Progenitor cell of endocrine pancreas (in vitro differentiated cells): ENCODE measurements at regions not wholly inside any gene's neighbourhood (a gene's known extent, or its start where the extent isn't known, plus 50 kb on each side); places are given as distances from the start of the nearest gene placed in this dataset.
"Not testable (repeated sequence)": the region's sequence is repeated elsewhere in the genome, so short reads cannot be mapped to it uniquely, and the experiment has no call there.

Source experiments
- DNase-seq: peaks from one replicate; pipeline ENCODE4 v3.0.0; 2021; ENCODE audit warnings: low spot score; ENCODE audit not compliant: unreplicated experiment
- H3K27ac Mint-ChIP-seq: 2 replicates; pipeline ENCODE4 v1.8.0; 2021; ENCODE audit warnings: mild to moderate bottlenecking, moderate library complexity, mixed read lengths
- H3K27me3 Mint-ChIP-seq: 2 replicates; pipeline ENCODE4 v1.8.0; 2021; ENCODE audit warnings: mixed read lengths
- H3K36me3 Mint-ChIP-seq: 2 replicates; pipeline ENCODE4 v1.8.0; 2022; ENCODE audit warnings: mixed read lengths; ENCODE audit not compliant: insufficient read depth
- H3K4me1 Mint-ChIP-seq: 2 replicates; pipeline ENCODE4 v1.8.0; 2021; ENCODE audit warnings: low read depth, mixed read lengths
- H3K4me3 Mint-ChIP-seq: 2 replicates; pipeline ENCODE4 v1.8.0; 2021; ENCODE audit warnings: low read depth, mild to moderate bottlenecking, moderate library complexity, mixed read lengths
- H3K9me3 Mint-ChIP-seq: 2 replicates; pipeline ENCODE4 v1.8.0; 2021; ENCODE audit warnings: low read depth, mixed read lengths
- CTCF ChIP-seq: fragments of 200-600 bp; sonication (generic); IDR thresholded peaks from one replicate; pipeline ENCODE4 v1.5.0; 2021; ENCODE audit warnings: antibody characterized with exemption, mild to moderate bottlenecking; ENCODE audit not compliant: unreplicated experiment

- Mint-ChIP-seq H3K9me3 (peaks cover 5% of the 10 kb centered on the region), H3K36me3 (no peaks in the 10 kb centered on the region), H3K4me3 (no peak overlapping the region), H3K4me1 (peaks cover 10% of the 10 kb centered on the region), H3K27ac (no peak overlapping the region), H3K27me3 (no peaks in the 10 kb centered on the region)
- no peak for DNase-seq
- no peak for TF ChIP-seq CTCF
Observed at GRCh38 chr5:87138091-87138805, 129.4 kb upstream of the RASA1 start.

- no peak for DNase-seq
- peaks cover 3% of the 10 kb centered on the region for H3K36me3 Mint-ChIP-seq
- TF ChIP-seq CTCF, result no peak
- peaks cover 10% of the 10 kb centered on the region for H3K4me1 Mint-ChIP-seq
- H3K27ac Mint-ChIP-seq, result no peak overlapping the region
- no peak overlapping the region for H3K4me3 Mint-ChIP-seq
- peaks cover 5% of the 10 kb centered on the region for H3K9me3 Mint-ChIP-seq
- H3K27me3 Mint-ChIP-seq, result no peaks in the 10 kb centered on the region
Observed at GRCh38 chr5:87139795-87140194, 127.9 kb upstream of the RASA1 start.

GRCh38 chr5:87141544-87141943, 126.1 kb upstream of the RASA1 start:
- TF ChIP-seq CTCF, result no peak

GRCh38 chr5:87145853-87146252, 121.8 kb upstream of the RASA1 start:
- Mint-ChIP-seq H3K27ac (peak overlapping the region; percentile 19), H3K9me3 (peaks cover 14% of the 10 kb centered on the region)
- H3K4me3 Mint-ChIP-seq, H3K27me3 Mint-ChIP-seq, H3K4me1 Mint-ChIP-seq, DNase-seq, H3K36me3 Mint-ChIP-seq: not testable (repeated sequence)

More at GRCh38 chr5:87141544-87141943, 126.1 kb upstream of the RASA1 start:
- no peaks in the 10 kb centered on the region for H3K27me3 Mint-ChIP-seq
- H3K27ac Mint-ChIP-seq, result no peak overlapping the region
- no peak overlapping the region for H3K4me3 Mint-ChIP-seq
- peaks cover 9% of the 10 kb centered on the region for H3K36me3 Mint-ChIP-seq
- peaks cover 13% of the 10 kb centered on the region for H3K4me1 Mint-ChIP-seq
- peaks cover 14% of the 10 kb centered on the region for H3K9me3 Mint-ChIP-seq
- no peak for DNase-seq

GRCh38 chr5:87147441-87147840, 120.2 kb upstream of the RASA1 start:
- peaks cover 14% of the 10 kb centered on the region for H3K9me3 Mint-ChIP-seq

More at GRCh38 chr5:87147441-87147840, 120.2 kb upstream of the RASA1 start:
- Mint-ChIP-seq H3K4me3 (no peak overlapping the region), H3K36me3 (peaks cover 9% of the 10 kb centered on the region), H3K27ac (no peak overlapping the region), H3K27me3 (no peaks in the 10 kb centered on the region), H3K4me1 (peaks cover 10% of the 10 kb centered on the region)
- no peak for TF ChIP-seq CTCF
- DNase-seq, result no peak
